HG02943 (cell line): ENCODE measurements at regions not wholly inside any gene's neighbourhood (a gene's known extent, or its start where the extent isn't known, plus 50 kb on each side); places are given as distances from the start of the nearest gene placed in this dataset.
"Not testable (repeated sequence)": the region's sequence is repeated elsewhere in the genome, so short reads cannot be mapped to it uniquely, and the experiment has no call there.

Experiments
- ATAC-seq: cut with Tn5 transposase; IDR thresholded peaks from one replicate; pipeline ENCODE4 v1.9.1; 2021; ENCODE audit warnings: mild to moderate bottlenecking, low read depth, moderate library complexity; ENCODE audit not compliant: unreplicated experiment

DNA sequence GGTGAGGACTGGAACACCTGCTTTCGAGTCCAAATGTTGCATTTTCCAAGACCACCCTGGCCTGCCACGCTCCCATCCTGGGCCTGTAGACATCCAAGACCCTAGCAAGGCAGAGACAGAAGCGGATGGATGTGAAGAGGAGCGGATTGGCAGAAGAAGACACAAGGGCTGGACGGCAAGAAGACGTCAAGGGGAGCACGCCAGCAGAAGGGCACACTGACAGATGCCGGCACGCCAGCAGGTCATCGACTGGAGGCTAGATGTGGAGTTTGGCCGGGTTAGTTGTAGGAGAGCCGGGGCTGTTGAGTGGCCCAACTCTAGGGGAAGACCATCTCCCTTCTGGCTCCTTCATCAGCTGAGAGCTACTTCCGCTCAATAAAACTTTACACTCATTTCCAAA lies 251.6 kb downstream of the ZWINT start:
- no peak for ATAC-seq

- no peak for ATAC-seq
Observed at GRCh38 chr10:56104923-56105322, 256.1 kb downstream of the ZWINT start.

DNA sequence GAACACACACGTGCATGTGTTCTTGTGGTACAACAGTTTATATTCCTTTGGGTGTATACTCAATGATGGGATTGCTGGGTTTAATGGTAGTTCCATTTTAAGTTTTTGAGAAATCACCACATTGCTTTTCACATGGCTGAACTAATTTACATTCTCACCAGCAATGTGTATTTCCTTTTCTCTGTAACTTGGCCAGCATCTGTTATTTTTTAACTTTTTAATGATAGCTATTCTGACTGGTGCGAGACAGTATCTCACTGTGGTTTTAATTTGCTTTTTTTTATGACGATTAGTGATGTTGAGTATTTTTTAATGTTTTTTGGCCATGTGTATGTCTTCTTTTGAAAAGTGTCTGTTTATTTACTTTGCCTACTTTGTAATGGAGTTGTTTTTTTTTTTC lies 256.6 kb downstream of the ZWINT start:
- ATAC-seq, result no peak

DNA sequence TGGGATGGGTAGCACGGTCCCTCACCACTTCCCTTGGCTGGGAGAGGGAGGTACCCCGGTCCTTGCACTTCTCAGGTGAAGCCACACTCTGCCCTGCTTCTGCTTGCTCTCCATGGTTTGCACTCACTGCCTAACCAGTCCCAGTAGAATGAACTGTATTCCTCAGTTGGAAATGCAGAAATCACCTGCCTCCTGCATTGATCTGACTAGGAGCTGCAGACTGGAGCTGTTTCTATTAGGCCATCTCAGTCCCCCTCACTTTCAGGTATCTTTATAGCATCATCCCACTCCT lies 264.9 kb downstream of the ZWINT start:
- no peak for ATAC-seq

- ATAC-seq, result no peak
Observed at GRCh38 chr10:56095506-56096225, 265.4 kb downstream of the ZWINT start.

GRCh38 chr10:56093645-56094044 lies 267.4 kb downstream of the ZWINT start:
- not testable (repeated sequence) for ATAC-seq

- ATAC-seq, result no peak
Observed at GRCh38 chr10:56091872-56092271, 269.2 kb downstream of the ZWINT start.

DNA sequence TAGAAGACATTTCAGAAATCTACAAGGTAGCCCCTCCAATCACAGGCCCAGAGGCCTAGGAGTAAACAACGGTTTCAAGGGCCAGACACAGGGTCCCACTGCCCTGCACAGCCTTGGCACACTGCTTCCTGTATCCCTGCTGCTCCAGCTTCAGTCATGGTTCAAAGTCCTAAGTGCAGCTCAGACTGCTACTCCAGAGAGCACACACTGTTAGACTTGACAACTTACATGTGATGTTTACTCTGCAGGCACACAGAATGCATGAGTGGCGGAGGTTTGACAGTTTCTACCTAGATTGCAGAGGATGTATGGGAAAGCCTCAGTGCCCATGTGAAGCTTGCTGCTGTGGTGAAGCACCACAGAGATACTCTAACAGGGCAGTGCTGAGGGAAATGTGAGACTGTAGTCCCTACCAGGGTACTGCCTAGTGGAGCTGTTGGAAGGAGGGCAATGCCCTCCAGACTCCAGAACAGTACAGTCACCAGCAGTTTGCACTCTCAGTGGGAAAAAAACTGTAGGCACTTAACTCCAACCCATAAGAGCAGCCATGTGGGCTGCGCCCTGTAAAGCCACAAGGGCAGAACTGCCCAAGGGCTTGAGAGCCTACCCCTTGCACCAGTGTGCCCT lies 270.0 kb downstream of the ZWINT start:
- ATAC-seq, result no peak

DNA sequence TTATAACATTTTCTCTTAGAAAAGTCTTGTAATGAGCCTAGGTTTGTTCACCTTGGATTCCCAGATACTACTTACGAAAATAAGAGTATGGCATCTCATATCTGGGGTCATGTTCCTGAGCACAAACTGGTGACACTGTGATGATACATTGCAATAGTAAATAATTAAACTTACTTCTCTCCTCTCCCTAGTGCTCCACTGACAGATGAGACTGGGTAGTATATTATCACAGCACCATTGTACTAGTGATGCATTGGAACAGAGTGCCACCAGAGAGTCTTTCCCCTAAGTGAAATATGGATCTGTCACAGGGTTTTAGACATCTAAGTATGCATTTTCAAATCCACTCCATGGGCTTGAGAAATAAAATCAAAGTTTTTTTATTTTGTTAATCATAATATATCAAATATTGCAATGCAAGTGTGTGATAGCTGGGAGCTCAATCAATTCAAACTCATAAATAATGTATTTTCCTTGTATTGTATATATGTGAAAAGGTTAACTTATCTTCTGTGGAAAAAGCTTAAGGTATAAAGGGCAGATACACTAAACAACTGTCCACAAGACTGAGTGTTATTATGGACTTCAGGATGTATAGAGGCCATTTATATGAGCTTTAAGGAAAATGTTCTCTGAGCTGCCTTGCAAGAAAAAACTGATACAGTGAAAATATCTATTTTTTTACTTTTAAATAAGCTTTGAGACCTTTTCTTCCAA lies 275.5 kb downstream of the ZWINT start:
- ATAC-seq, result no peak

- no peak for ATAC-seq
Observed at GRCh38 chr10:56082169-56082568, 278.9 kb downstream of the ZWINT start.

DNA sequence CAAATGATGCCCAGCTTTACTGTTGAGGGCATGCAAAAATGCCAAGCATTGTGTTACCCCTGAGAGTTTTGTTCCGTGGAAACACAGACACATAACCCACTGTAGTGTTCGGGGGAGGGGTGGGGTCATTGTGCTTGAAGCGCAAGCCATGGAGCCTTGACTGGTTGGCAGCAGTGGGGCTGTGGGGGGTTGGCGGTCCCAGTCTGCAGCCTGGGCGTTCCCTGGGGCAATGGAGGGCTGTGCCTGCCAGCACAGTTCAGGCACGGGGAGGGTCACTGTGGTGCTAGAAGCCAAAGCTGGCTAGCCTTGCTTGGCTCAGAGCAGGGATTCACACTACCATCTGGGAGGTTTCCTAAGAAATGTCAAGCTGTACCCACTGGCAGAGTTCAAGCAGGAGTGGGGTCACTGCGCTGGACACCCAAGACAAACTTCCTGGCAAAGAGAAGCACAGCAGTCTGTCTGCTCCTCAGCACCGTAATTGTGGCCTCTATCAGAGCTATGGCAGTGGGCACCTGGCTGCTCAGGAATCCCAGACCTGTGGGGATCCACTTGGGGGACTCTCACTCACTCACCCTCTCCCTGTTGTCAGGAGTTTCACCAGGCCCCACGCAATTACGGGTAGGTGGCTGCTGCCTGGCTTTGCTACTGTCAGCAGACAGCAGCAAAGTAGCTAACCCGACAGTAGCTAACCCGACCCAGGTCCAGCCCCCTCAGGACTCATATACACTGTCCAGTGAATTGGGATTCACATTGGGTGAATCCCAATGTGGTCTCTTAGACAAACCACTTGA lies 292.4 kb downstream of the ZWINT start:
- no peak for ATAC-seq

GRCh38 chr10:56068040-56068439 lies 293.0 kb downstream of the ZWINT start:
- no peak for ATAC-seq

DNA sequence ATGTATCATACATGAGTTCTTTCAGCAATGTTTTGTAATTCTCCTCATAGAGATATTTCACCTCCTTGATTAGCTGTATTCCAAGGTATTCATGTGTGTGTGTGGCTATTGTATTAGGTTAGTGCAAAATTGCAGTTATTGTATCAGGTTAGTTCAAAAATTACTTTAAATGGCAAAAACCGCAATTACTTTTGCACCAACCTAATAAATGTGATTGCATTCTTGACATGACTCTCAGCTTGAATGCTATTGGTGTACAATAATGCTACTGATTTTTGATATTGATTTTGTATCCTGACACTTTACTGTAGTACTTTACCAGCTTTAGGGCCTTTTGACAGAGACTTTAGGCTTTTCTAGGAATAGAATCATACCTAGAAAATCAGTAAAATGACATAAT lies 297.4 kb downstream of the ZWINT start:
- ATAC-seq, result no peak

DNA sequence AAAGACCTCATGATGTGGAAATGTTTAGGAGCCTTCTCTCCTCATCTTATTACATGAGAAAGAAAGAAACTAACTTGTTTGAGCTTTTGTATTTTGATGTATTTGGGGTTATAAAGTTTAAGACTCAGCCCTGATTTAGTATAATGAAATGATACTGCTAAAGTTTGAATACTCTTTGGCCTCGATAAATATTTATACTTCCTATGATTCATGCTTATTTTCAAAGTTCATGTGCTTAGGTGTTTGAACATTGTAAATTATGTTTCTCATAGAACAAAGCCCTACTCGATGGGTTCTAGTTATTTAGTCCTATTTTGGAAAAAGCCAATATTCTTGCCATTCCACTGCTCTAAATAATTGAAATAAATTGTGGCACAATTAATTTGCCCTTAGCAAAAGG lies 303.2 kb downstream of the ZWINT start:
- ATAC-seq, result no peak

- no peak for ATAC-seq
Observed at GRCh38 chr10:56035489-56035888, 325.6 kb downstream of the ZWINT start.

DNA sequence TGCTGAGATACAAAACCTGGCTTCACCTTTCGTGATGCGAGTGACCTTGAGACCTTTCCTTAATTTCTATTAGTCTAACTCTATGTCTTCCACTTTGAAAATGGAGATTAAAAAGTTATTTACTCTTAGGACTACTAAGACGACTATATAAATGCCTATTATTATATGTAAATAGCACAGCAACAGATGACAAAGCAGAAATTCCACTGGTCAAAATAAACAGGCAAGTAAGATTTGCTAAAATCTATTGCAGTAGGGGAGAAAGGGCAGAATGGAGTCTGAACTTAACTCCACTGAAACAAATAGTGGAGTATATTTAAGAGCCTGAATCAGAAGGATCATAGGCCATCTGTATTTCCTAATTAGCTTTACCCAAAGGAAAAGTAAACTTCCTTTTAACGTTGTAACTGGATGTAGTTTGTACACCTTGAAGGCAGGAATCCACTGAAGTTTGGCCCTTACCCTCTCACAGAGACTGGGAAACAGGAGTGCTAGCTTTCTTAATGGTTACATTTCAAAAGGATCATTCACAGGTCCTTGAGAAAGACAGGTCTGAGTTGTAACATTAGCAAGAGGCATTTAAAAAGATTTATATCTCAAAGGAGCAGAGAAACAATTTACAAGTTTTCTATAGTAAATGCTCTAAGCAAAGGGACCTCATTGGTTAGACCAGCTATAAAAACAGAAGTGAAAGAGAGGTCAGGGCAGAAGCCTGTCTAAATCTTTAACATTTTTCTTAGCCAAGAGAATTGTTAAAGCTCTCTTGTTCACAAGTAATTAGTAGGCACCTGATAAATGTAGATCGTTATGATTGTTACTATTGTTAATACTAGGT lies 332.5 kb downstream of the ZWINT start:
- no peak for ATAC-seq

- no peak for ATAC-seq
Observed at GRCh38 chr10:56012101-56012500, 349.0 kb downstream of the ZWINT start.

GRCh38 chr10:56003555-56003954 lies 357.5 kb downstream of the ZWINT start:
- ATAC-seq, result no peak

GRCh38 chr10:55989188-55989587 lies 371.9 kb downstream of the ZWINT start:
- no peak for ATAC-seq

DNA sequence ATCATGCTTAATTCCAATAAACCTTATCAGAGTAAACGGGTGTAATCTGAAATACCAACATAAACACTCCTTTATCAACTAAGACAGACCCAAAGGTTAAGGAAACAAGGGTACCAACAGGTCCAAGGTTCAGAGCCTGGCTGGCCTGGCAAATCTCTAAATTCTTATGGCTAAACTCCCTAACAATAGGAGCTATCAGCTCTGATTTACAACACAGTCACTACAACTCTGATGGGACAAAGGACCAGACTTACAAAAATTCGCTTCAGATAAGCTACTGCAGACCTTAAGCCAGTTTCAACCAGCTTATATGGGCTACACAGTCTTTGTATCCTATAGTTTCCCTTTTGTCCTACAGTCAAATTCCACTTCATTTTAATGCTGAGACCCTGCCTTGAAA lies 381.9 kb downstream of the ZWINT start:
- ATAC-seq, result no peak
